ENCODE measurements at regions not wholly inside any gene's neighbourhood (a gene's known extent, or its start where the extent isn't known, plus 50 kb on each side); places are given as distances from the start of the nearest gene placed in this dataset.
"Not testable (repeated sequence)": the region's sequence is repeated elsewhere in the genome, so short reads cannot be mapped to it uniquely, and the experiment has no call there.

GRCh38 chr9:103188781-103189350 is 193.7 kb downstream of the CYLC2 start:
- Histone ChIP-seq H3K36me3 (ENCODE audit: insufficient read depth, low read length) (no peaks in the 10 kb centered on the region), H2AFZ (ENCODE audit: low read depth, low read length) (no peak overlapping the region), H3K4me3 (ENCODE audit: low read length) (no peak overlapping the region), H3K9me3 (ENCODE audit: low read length) (no peaks in the 10 kb centered on the region), H3K27me3 (ENCODE audit: insufficient read depth, low read length) (no peaks in the 10 kb centered on the region), H3K4me1 (ENCODE audit: insufficient read depth, low read length) (no peaks in the 10 kb centered on the region)

GRCh38 chr9:103193992-103194391 is 198.9 kb downstream of the CYLC2 start:
- H2AFZ ChIP-seq (ENCODE audit: low read depth, low read length): no peak overlapping the region
- H3K4me3 ChIP-seq (ENCODE audit: low read length): no peak overlapping the region
- H3K27me3 ChIP-seq (ENCODE audit: insufficient read depth, low read length): no peaks in the 10 kb centered on the region
- no peaks in the 10 kb centered on the region for H3K4me1 ChIP-seq (ENCODE audit: insufficient read depth, low read length)
- H3K36me3 ChIP-seq (ENCODE audit: insufficient read depth, low read length): no peaks in the 10 kb centered on the region
- H3K9me3 ChIP-seq (ENCODE audit: low read length): no peaks in the 10 kb centered on the region

GRCh38 chr9:103203172-103203571 is 208.0 kb downstream of the CYLC2 start:
- Histone ChIP-seq H3K36me3 (ENCODE audit: insufficient read depth, low read length) (no peaks in the 10 kb centered on the region), H3K4me1 (ENCODE audit: insufficient read depth, low read length) (no peaks in the 10 kb centered on the region), H3K4me3 (ENCODE audit: low read length) (no peak overlapping the region), H3K27me3 (ENCODE audit: insufficient read depth, low read length) (no peaks in the 10 kb centered on the region), H2AFZ (ENCODE audit: low read depth, low read length) (no peak overlapping the region), H3K9me3 (ENCODE audit: low read length) (no peaks in the 10 kb centered on the region)

GRCh38 chr9:103205881-103206585 is 210.9 kb downstream of the CYLC2 start:
- H2AFZ ChIP-seq (ENCODE audit: low read depth, low read length); H3K9me3 ChIP-seq (ENCODE audit: low read length); H3K36me3 ChIP-seq (ENCODE audit: insufficient read depth, low read length); H3K4me1 ChIP-seq (ENCODE audit: insufficient read depth, low read length); H3K4me3 ChIP-seq (ENCODE audit: low read length); H3K27me3 ChIP-seq (ENCODE audit: insufficient read depth, low read length): not testable (repeated sequence)

DNA sequence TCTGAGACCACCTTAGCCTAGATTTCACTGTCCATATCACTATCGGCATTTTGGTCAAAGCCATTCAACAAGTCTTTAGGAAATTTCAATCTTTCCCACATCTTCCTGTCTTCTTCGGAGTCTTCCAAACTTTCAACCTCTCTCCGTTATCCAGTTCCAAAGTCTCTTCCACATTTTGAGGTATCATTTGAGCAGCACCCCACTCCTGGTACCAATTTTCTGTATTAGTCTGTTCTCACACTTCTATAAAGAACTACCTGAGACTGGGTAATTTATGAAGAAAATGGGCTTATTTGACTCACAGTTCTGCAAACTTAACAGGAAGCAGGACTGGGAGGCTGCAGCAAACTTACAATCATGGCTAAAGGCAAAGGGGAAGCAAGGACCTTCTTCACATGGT is 215.5 kb downstream of the CYLC2 start:
- Histone ChIP-seq H3K4me1 (ENCODE audit: insufficient read depth, low read length) (no peaks in the 10 kb centered on the region), H3K36me3 (ENCODE audit: insufficient read depth, low read length) (no peaks in the 10 kb centered on the region), H3K9me3 (ENCODE audit: low read length) (no peaks in the 10 kb centered on the region), H3K4me3 (ENCODE audit: low read length) (no peak overlapping the region), H2AFZ (ENCODE audit: low read depth, low read length) (no peak overlapping the region), H3K27me3 (ENCODE audit: insufficient read depth, low read length) (no peaks in the 10 kb centered on the region)

DNA sequence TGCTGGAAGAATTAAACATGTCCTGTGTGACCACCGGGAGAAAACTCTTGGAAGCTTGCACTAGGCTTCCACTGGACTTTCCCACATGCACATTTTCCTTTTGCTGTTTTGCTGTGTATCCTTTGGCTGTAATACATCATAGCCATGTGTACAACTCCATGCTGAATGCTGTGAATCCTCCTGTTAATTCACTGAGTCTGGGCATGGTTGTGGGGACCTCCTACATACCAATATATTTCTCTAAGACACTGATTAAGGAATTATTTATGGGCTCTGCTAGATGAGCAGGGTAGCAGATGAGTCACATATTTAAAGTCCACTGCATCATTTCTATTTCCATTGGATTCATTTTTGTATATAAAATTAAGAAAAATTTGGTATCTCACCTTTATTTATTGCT is 220.1 kb downstream of the CYLC2 start:
- H3K27me3 ChIP-seq (ENCODE audit: insufficient read depth, low read length): no peaks in the 10 kb centered on the region

GRCh38 chr9:103225702-103226646 is 230.8 kb downstream of the CYLC2 start:
- H3K27me3 ChIP-seq (ENCODE audit: insufficient read depth, low read length): no peaks in the 10 kb centered on the region
- no peaks in the 10 kb centered on the region for H3K9me3 ChIP-seq (ENCODE audit: low read length)
- H3K36me3 ChIP-seq (ENCODE audit: insufficient read depth, low read length): no peaks in the 10 kb centered on the region
- H3K4me3 ChIP-seq (ENCODE audit: low read length): no peak overlapping the region
- no peaks in the 10 kb centered on the region for H3K4me1 ChIP-seq (ENCODE audit: insufficient read depth, low read length)
- no peak overlapping the region for H2AFZ ChIP-seq (ENCODE audit: low read depth, low read length)

More for the DNA sequence above, 220.1 kb downstream of the CYLC2 start:
- Histone ChIP-seq H3K9me3 (ENCODE audit: low read length) (no peaks in the 10 kb centered on the region), H3K36me3 (ENCODE audit: insufficient read depth, low read length) (no peaks in the 10 kb centered on the region), H2AFZ (ENCODE audit: low read depth, low read length) (no peak overlapping the region), H3K4me1 (ENCODE audit: insufficient read depth, low read length) (no peaks in the 10 kb centered on the region), H3K4me3 (ENCODE audit: low read length) (no peak overlapping the region)

GRCh38 chr9:103226647-103227013 is 231.5 kb downstream of the CYLC2 start:
- Histone ChIP-seq H3K4me1 (ENCODE audit: insufficient read depth, low read length) (no peaks in the 10 kb centered on the region), H3K9me3 (ENCODE audit: low read length) (no peaks in the 10 kb centered on the region), H3K4me3 (ENCODE audit: low read length) (no peak overlapping the region), H3K27me3 (ENCODE audit: insufficient read depth, low read length) (no peaks in the 10 kb centered on the region), H3K36me3 (ENCODE audit: insufficient read depth, low read length) (no peaks in the 10 kb centered on the region), H2AFZ (ENCODE audit: low read depth, low read length) (no peak overlapping the region)

- H3K9me3 ChIP-seq (ENCODE audit: low read length); H3K36me3 ChIP-seq (ENCODE audit: insufficient read depth, low read length); H3K4me1 ChIP-seq (ENCODE audit: insufficient read depth, low read length); H2AFZ ChIP-seq (ENCODE audit: low read depth, low read length); H3K27me3 ChIP-seq (ENCODE audit: insufficient read depth, low read length); H3K4me3 ChIP-seq (ENCODE audit: low read length): not testable (repeated sequence)
These were observed 242.5 kb downstream of the CYLC2 start for GRCh38 chr9:103237571-103238109.

- no peaks in the 10 kb centered on the region for H3K9me3 ChIP-seq (ENCODE audit: low read length)
- no peak overlapping the region for H3K4me3 ChIP-seq (ENCODE audit: low read length)
- no peak overlapping the region for H2AFZ ChIP-seq (ENCODE audit: low read depth, low read length)
- H3K4me1 ChIP-seq (ENCODE audit: insufficient read depth, low read length): no peaks in the 10 kb centered on the region
- H3K27me3 ChIP-seq (ENCODE audit: insufficient read depth, low read length): no peaks in the 10 kb centered on the region
- H3K36me3 ChIP-seq (ENCODE audit: insufficient read depth, low read length): no peaks in the 10 kb centered on the region
These were observed 246.9 kb downstream of the CYLC2 start for GRCh38 chr9:103242025-103242424.

DNA sequence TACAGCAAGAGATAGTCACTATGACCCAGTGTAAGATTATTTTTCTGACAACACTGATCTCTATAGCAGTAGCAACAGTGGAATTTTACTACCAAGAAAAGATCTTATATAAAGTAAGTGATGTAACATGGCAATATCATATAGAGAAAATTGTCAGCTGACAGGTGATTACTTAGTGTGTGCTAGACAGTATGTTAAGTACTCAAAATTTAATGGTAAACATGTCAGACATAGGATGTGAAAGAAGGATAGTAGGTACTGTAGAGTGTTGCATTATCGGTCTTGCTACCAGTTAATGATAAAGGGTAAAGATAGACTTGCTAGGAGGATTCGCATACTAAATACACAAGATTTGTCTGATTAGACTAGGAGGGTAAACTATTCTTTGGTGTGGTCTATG is 247.4 kb downstream of the CYLC2 start:
- no peaks in the 10 kb centered on the region for H3K9me3 ChIP-seq (ENCODE audit: low read length)
- no peaks in the 10 kb centered on the region for H3K4me1 ChIP-seq (ENCODE audit: insufficient read depth, low read length)
- no peaks in the 10 kb centered on the region for H3K27me3 ChIP-seq (ENCODE audit: insufficient read depth, low read length)
- H3K4me3 ChIP-seq (ENCODE audit: low read length): no peak overlapping the region
- H2AFZ ChIP-seq (ENCODE audit: low read depth, low read length): no peak overlapping the region
- H3K36me3 ChIP-seq (ENCODE audit: insufficient read depth, low read length): no peaks in the 10 kb centered on the region

GRCh38 chr9:103243553-103243952 is 248.4 kb downstream of the CYLC2 start:
- Histone ChIP-seq H3K27me3 (ENCODE audit: insufficient read depth, low read length) (no peaks in the 10 kb centered on the region), H3K9me3 (ENCODE audit: low read length) (no peaks in the 10 kb centered on the region), H3K4me1 (ENCODE audit: insufficient read depth, low read length) (no peaks in the 10 kb centered on the region), H2AFZ (ENCODE audit: low read depth, low read length) (no peak overlapping the region), H3K36me3 (ENCODE audit: insufficient read depth, low read length) (no peaks in the 10 kb centered on the region), H3K4me3 (ENCODE audit: low read length) (no peak overlapping the region)

GRCh38 chr9:103245369-103245768 is 250.2 kb downstream of the CYLC2 start:
- no peaks in the 10 kb centered on the region for H3K27me3 ChIP-seq (ENCODE audit: insufficient read depth, low read length)
- no peaks in the 10 kb centered on the region for H3K4me1 ChIP-seq (ENCODE audit: insufficient read depth, low read length)
- H3K36me3 ChIP-seq (ENCODE audit: insufficient read depth, low read length): no peaks in the 10 kb centered on the region
- H3K9me3 ChIP-seq (ENCODE audit: low read length): no peaks in the 10 kb centered on the region
- no peak overlapping the region for H3K4me3 ChIP-seq (ENCODE audit: low read length)
- H2AFZ ChIP-seq (ENCODE audit: low read depth, low read length): no peak overlapping the region

Measured in neuron (in vitro differentiated cells).